Prostate gland (tissue), 2 donors: ENCODE measurements at regions not wholly inside any gene's neighbourhood (a gene's known extent, or its start where the extent isn't known, plus 50 kb on each side); places are given as distances from the start of the nearest gene placed in this dataset.

Source experiments
- CTCF ChIP-seq, 4 experiments: fragments of 200-600 bp in 2 of 4; fragments of 450-650 bp in 2 of 4; sonication (generic) in 2 of 4; IDR thresholded peaks; 1 replicate in 3 of 4; 2 replicates in 1 of 4; pipeline ENCODE4 v1.5.1; 2016 to 2019; ENCODE audit warnings: antibody characterized with exemption in 4 of 4, mild to moderate bottlenecking in 2 of 4, moderate library complexity in 2 of 4
- POLR2A ChIP-seq: fragments of 450-650 bp; IDR thresholded peaks from one replicate; pipeline ENCODE4 v1.6.1; 2016; ENCODE audit warnings: antibody characterized with exemption, mild to moderate bottlenecking

GRCh38 chr1:60562740-60563139 is 489.2 kb upstream of the C1orf87 start:
- TF ChIP-seq CTCF (IDR thresholded peaks at IDR 0.05) (no peak), POLR2A (no peak)
